ENCODE measurements at regions not wholly inside any gene's neighbourhood (a gene's known extent, or its start where the extent isn't known, plus 50 kb on each side); places are given as distances from the start of the nearest gene placed in this dataset.
"Not testable (repeated sequence)": the region's sequence is repeated elsewhere in the genome, so short reads cannot be mapped to it uniquely, and the experiment has no call there.

DNA sequence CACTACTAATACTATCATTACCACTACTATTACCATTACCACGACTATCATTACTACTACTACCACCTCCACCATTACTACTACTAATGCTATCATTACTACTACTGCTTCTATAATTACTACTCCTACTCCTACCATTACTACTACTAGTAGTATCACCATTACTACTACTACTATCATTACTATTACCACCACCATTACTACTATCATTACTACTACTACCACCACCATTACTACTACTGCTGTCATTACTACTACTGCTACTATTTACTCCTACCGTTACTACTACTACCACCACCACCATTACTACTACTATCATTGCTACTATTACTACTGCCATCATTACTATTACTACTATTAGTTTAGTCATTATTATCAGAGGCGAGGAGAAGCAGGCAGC lies 140.9 kb upstream of the KCNJ15 start:
- no peak overlapping the region for H3K27ac Mint-ChIP-seq
- peaks cover 1% of the 10 kb centered on the region for H3K4me1 Mint-ChIP-seq
- TF ChIP-seq, protein P1, sequence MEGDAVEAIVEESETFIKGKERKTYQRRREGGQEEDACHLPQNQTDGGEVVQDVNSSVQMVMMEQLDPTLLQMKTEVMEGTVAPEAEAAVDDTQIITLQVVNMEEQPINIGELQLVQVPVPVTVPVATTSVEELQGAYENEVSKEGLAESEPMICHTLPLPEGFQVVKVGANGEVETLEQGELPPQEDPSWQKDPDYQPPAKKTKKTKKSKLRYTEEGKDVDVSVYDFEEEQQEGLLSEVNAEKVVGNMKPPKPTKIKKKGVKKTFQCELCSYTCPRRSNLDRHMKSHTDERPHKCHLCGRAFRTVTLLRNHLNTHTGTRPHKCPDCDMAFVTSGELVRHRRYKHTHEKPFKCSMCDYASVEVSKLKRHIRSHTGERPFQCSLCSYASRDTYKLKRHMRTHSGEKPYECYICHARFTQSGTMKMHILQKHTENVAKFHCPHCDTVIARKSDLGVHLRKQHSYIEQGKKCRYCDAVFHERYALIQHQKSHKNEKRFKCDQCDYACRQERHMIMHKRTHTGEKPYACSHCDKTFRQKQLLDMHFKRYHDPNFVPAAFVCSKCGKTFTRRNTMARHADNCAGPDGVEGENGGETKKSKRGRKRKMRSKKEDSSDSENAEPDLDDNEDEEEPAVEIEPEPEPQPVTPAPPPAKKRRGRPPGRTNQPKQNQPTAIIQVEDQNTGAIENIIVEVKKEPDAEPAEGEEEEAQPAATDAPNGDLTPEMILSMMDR (conservative IDR thresholded peaks at IDR 0.05) = no peak
- no peaks in the 10 kb centered on the region for H3K36me3 Mint-ChIP-seq (ENCODE audit: low read depth)
- peaks cover 4% of the 10 kb centered on the region for H3K27me3 Mint-ChIP-seq (ENCODE audit: insufficient read depth)
- Histone ChIP-seq H3K9ac (ENCODE audit: extremely low read depth, low read length, poor library complexity, severe bottlenecking) (no peak overlapping the region), H3K36me3 (ENCODE audit: control insufficient read depth, insufficient read depth, low read length) (no peaks in the 10 kb centered on the region), H3K27ac (ENCODE audit: low read depth, low read length) (no peak overlapping the region), H3K4me1 (ENCODE audit: control insufficient read depth, insufficient read depth, low read length) (no peaks in the 10 kb centered on the region), H3K27me3 (ENCODE audit: control insufficient read depth, insufficient read depth, low read length, poor library complexity, severe bottlenecking) (no peaks in the 10 kb centered on the region), H3K4me3 (ENCODE audit: low read length) (no peak overlapping the region), H3K9me3 (ENCODE audit: control insufficient read depth, low read length) (no peaks in the 10 kb centered on the region)
- peaks cover 4% of the 10 kb centered on the region for H3K9me3 Mint-ChIP-seq
- no peak for DNase-seq
- no peak overlapping the region for H3K4me3 Mint-ChIP-seq
- 86 to 90% methylated on average over 2 to 3 of the region's 3 CpGs for WGBS, 2 experiments (ENCODE audit: insufficient coverage in 1 of 2, insufficient read length in 1 of 2)

DNA sequence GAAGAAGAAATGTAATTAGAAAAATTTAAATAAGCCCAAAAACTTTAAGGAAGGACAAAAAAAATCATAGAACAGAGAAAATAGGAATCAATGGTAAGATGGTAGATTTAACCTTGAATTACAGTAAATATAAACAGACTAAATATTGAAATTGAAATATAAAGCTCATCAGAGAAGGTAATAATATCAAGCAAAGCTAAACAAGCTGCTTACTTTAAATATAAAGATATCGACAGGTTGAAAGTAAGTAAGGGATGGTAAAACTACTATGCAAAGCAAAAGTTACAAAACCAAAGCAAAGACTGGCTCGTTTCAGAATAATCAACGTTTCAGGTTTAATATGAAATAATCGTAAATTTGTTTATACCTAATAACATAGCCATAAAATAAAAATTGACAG lies 137.0 kb upstream of the KCNJ15 start:
- Mint-ChIP-seq H3K4me1 (no peaks in the 10 kb centered on the region), H3K4me3 (no peak overlapping the region), H3K36me3 (ENCODE audit: low read depth) (no peaks in the 10 kb centered on the region), H3K9me3 (peaks cover 2% of the 10 kb centered on the region), H3K27ac (no peak overlapping the region), H3K27me3 (ENCODE audit: insufficient read depth) (no peaks in the 10 kb centered on the region)
- DNase-seq = no peak
- WGBS, 2 experiments (ENCODE audit: insufficient coverage in 1 of 2, insufficient read length in 1 of 2) = 83 to 100% methylated on average over 1 to 3 of the region's 4 CpGs
- no peaks in the 10 kb centered on the region for H3K4me1 ChIP-seq (ENCODE audit: control insufficient read depth, insufficient read depth, low read length)
- H3K4me3 ChIP-seq (ENCODE audit: low read length) = no peak overlapping the region
- H3K27ac ChIP-seq (ENCODE audit: low read depth, low read length) = no peak overlapping the region
- TF ChIP-seq, protein P1 (conservative IDR thresholded peaks at IDR 0.05) = no peak
- H3K36me3 ChIP-seq (ENCODE audit: control insufficient read depth, insufficient read depth, low read length) = no peaks in the 10 kb centered on the region
- H3K27me3 ChIP-seq (ENCODE audit: control insufficient read depth, insufficient read depth, low read length, poor library complexity, severe bottlenecking) = no peaks in the 10 kb centered on the region
- H3K9ac ChIP-seq (ENCODE audit: extremely low read depth, low read length, poor library complexity, severe bottlenecking) = no peak overlapping the region
- no peaks in the 10 kb centered on the region for H3K9me3 ChIP-seq (ENCODE audit: control insufficient read depth, low read length)

DNA sequence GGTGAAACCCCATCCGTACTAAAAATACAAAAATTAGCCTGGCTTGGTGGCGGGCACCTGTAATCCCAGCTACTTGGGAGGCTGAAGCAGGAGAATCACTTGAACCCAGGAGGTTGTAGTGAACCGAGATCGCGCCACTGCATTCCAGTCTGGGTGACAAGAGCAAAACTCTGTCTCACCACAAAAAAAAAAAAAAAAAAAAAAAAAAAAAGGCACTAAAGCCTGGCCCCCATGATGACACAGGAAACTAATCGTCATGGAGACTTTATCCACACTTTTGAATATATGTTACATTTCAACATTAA lies 136.2 kb upstream of the KCNJ15 start:
- WGBS, 2 experiments (ENCODE audit: insufficient coverage in 1 of 2, insufficient read length in 1 of 2) = 83 to 95% methylated on average over 1 to 6 of the region's 6 CpGs
- H3K27me3 Mint-ChIP-seq (ENCODE audit: insufficient read depth); H3K36me3 ChIP-seq (ENCODE audit: control insufficient read depth, insufficient read depth, low read length); H3K4me1 ChIP-seq (ENCODE audit: control insufficient read depth, insufficient read depth, low read length); H3K4me1 Mint-ChIP-seq; H3K4me3 ChIP-seq (ENCODE audit: low read length); DNase-seq; H3K9ac ChIP-seq (ENCODE audit: extremely low read depth, low read length, poor library complexity, severe bottlenecking); H3K36me3 Mint-ChIP-seq (ENCODE audit: low read depth); H3K27ac ChIP-seq (ENCODE audit: low read depth, low read length); H3K9me3 Mint-ChIP-seq; H3K9me3 ChIP-seq (ENCODE audit: control insufficient read depth, low read length); H3K27me3 ChIP-seq (ENCODE audit: control insufficient read depth, insufficient read depth, low read length, poor library complexity, severe bottlenecking); H3K4me3 Mint-ChIP-seq; H3K27ac Mint-ChIP-seq: not testable (repeated sequence)
